GM18508 (cell line): ENCODE measurements at regions not wholly inside any gene's neighbourhood (a gene's known extent, or its start where the extent isn't known, plus 50 kb on each side); places are given as distances from the start of the nearest gene placed in this dataset.
"Not testable (repeated sequence)": the region's sequence is repeated elsewhere in the genome, so short reads cannot be mapped to it uniquely, and the experiment has no call there.

ENCODE experiments used
- ATAC-seq: cut with Tn5 transposase; IDR thresholded peaks from one replicate; pipeline ENCODE4 v1.9.1; 2021; ENCODE audit warnings: moderate number of reproducible peaks; ENCODE audit not compliant: insufficient read depth, unreplicated experiment

- ATAC-seq = no peak
These were observed 316.3 kb upstream of the MGAT4C start for GRCh38 chr12:86572455-86572854.

GRCh38 chr12:86565038-86565437 lies 308.8 kb upstream of the MGAT4C start:
- ATAC-seq = no peak

- ATAC-seq = not testable (repeated sequence)
These were observed 299.3 kb upstream of the MGAT4C start for GRCh38 chr12:86555491-86555890.

- no peak for ATAC-seq
These were observed 295.0 kb upstream of the MGAT4C start for GRCh38 chr12:86551146-86551571.

GRCh38 chr12:86550218-86551145 lies 294.3 kb upstream of the MGAT4C start:
- ATAC-seq = no peak

- no peak for ATAC-seq
These were observed 287.5 kb upstream of the MGAT4C start for GRCh38 chr12:86543716-86544115.

- no peak for ATAC-seq
These were observed 274.9 kb upstream of the MGAT4C start for GRCh38 chr12:86530996-86531655.

- no peak for ATAC-seq
These were observed 269.9 kb upstream of the MGAT4C start for GRCh38 chr12:86526060-86526595.

- no peak for ATAC-seq
These were observed 267.7 kb upstream of the MGAT4C start for GRCh38 chr12:86523844-86524243.

GRCh38 chr12:86521870-86522269 lies 265.7 kb upstream of the MGAT4C start:
- no peak for ATAC-seq

GRCh38 chr12:86513226-86513625 lies 257.0 kb upstream of the MGAT4C start:
- no peak for ATAC-seq

GRCh38 chr12:86496595-86496994 lies 240.4 kb upstream of the MGAT4C start:
- no peak for ATAC-seq

GRCh38 chr12:86484473-86484872 lies 228.3 kb upstream of the MGAT4C start:
- ATAC-seq = no peak

GRCh38 chr12:86473231-86473630 lies 217.0 kb upstream of the MGAT4C start:
- no peak for ATAC-seq

GRCh38 chr12:86456776-86457175 lies 200.6 kb upstream of the MGAT4C start:
- ATAC-seq = no peak

GRCh38 chr12:86456241-86456640 lies 200.1 kb upstream of the MGAT4C start:
- ATAC-seq = no peak

GRCh38 chr12:86445356-86445755 lies 189.2 kb upstream of the MGAT4C start:
- no peak for ATAC-seq

GRCh38 chr12:86435053-86435452 lies 178.9 kb upstream of the MGAT4C start:
- no peak for ATAC-seq

- ATAC-seq = no peak
These were observed 173.6 kb upstream of the MGAT4C start for GRCh38 chr12:86429824-86430223.

GRCh38 chr12:86421333-86421732 lies 165.1 kb upstream of the MGAT4C start:
- no peak for ATAC-seq

- no peak for ATAC-seq
These were observed 158.0 kb upstream of the MGAT4C start for GRCh38 chr12:86414201-86414600.
